Endothelial cell of umbilical vein (primary cell): ENCODE measurements at regions not wholly inside any gene's neighbourhood (a gene's known extent, or its start where the extent isn't known, plus 50 kb on each side); places are given as distances from the start of the nearest gene placed in this dataset.

ENCODE experiments used
- BruUV-seq: library from RNA; stranded (reverse); fragments of 400-500 nt; replicated peaks from 2 replicates; lab custom pipeline; 2021; lab: Mats Ljungman, UMichigan
- CTCF ChIA-PET: fragments of 300-600, 350-600 bp; sonication (Branson Sonifier 250); formaldehyde crosslinking; loops from one replicate; lab custom pipeline; 2021; ENCODE audit warnings: antibody characterized with exemption, inconsistent platforms; lab: Charles Lee
- POLR2A ChIA-PET: fragments of 300-600, 350-600 bp; sonication (Branson Sonifier 250); formaldehyde crosslinking; loops from one replicate; lab custom pipeline; 2021; ENCODE audit warnings: antibody characterized with exemption, inconsistent platforms; lab: Charles Lee
- DNase-seq: peaks from one replicate; pipeline ENCODE4 v3.0.0-alpha.2; 2011; ENCODE audit warnings: low read depth, low spot score
- FAIRE-seq: peaks from 2 replicates; lab custom pipeline; 2011; peaks lifted over from hg19 to GRCh38; lab: Jason Lieb, UNC
- H2AFZ ChIP-seq: 2 replicates; pipeline ENCODE4 v1.6.0; 2012; ENCODE audit warnings: low read depth, low read length, control low read depth, inconsistent platforms
- H3K27ac ChIP-seq: 2 replicates; pipeline ENCODE4 v1.5.1; 2011; ENCODE audit warnings: low read depth, mild to moderate bottlenecking, control low read depth, low read length, moderate library complexity; ENCODE audit not compliant: insufficient read depth
- H3K27me3 ChIP-seq, 2 experiments: 2 replicates each; pipeline versions ENCODE4 v1.6.0 to v1.6.1; 2011; ENCODE audit warnings: low read length in 2 of 2, mixed read lengths in 1 of 2; ENCODE audit not compliant: control insufficient read depth in 2 of 2, insufficient read depth in 2 of 2
- H3K36me3 ChIP-seq, 2 experiments: 2 replicates in 1 of 2; 3 replicates in 1 of 2; pipeline ENCODE4 v1.5.1; 2011; ENCODE audit warnings: low read length in 2 of 2, mild to moderate bottlenecking in 1 of 2, moderate library complexity in 1 of 2; ENCODE audit not compliant: control insufficient read depth in 2 of 2, insufficient read depth in 2 of 2; ENCODE audit errors: extremely low read depth in 1 of 2
- H3K4me1 ChIP-seq: 3 replicates; pipeline ENCODE4 v1.5.1; 2011; ENCODE audit warnings: mild to moderate bottlenecking, low read length; ENCODE audit not compliant: control insufficient read depth, insufficient read depth; ENCODE audit errors: extremely low read depth
- H3K4me2 ChIP-seq: 2 replicates; pipeline ENCODE4 v1.6.1; 2011; ENCODE audit warnings: low read length, control low read depth, mixed read lengths; ENCODE audit not compliant: insufficient read depth
- H3K4me3 ChIP-seq, 3 experiments: fragments of 200-600 bp in 1 of 3; sonication (generic), shearing (Covaris generic) in 1 of 3; replicated peaks in 1 of 3; 2 replicates each; pipeline ENCODE4 v1.5.1; 2011 to 2016; ENCODE audit warnings: control low read depth in 3 of 3, low read length in 3 of 3, mild to moderate bottlenecking in 2 of 3, inconsistent platforms in 1 of 3, low read depth in 1 of 3, moderate library complexity in 1 of 3; ENCODE audit not compliant: insufficient read depth in 1 of 3
- H3K79me2 ChIP-seq: 2 replicates; pipeline ENCODE4 v1.6.0; 2012; ENCODE audit warnings: low read length, inconsistent platforms; ENCODE audit not compliant: control insufficient read depth, insufficient read depth
- H3K9ac ChIP-seq: replicated peaks from 2 replicates; pipeline ENCODE3; 2011; ENCODE audit warnings: low read length, control low read depth; ENCODE audit not compliant: insufficient read depth; ENCODE audit errors: extremely low read depth
- H3K9me1 ChIP-seq: replicated peaks from 3 replicates; pipeline ENCODE4 v1.6.0; 2011; ENCODE audit warnings: mild to moderate bottlenecking, low read length; ENCODE audit not compliant: control insufficient read depth, insufficient read depth; ENCODE audit errors: extremely low read depth
- H3K9me3 ChIP-seq: replicated peaks from 2 replicates; pipeline ENCODE4 v1.5.1; 2012; ENCODE audit warnings: low read length, inconsistent platforms; ENCODE audit not compliant: control insufficient read depth, insufficient read depth
- H4K20me1 ChIP-seq: replicated peaks from 2 replicates; pipeline ENCODE3; 2011; ENCODE audit warnings: mild to moderate bottlenecking, low read length; ENCODE audit not compliant: control insufficient read depth, insufficient read depth; ENCODE audit errors: extremely low read depth
- EZH2 ChIP-seq: IDR thresholded peaks from 2 replicates; pipeline ENCODE4 v1.6.1; 2012; ENCODE audit warnings: borderline replicate concordance, low read depth, mild to moderate bottlenecking, moderate library complexity, low read length, inconsistent platforms; ENCODE audit not compliant: severe bottlenecking
- GATA2 ChIP-seq: IDR thresholded peaks from 2 replicates; pipeline ENCODE4 v1.7.0; 2011; ENCODE audit warnings: low read depth, mild to moderate bottlenecking, moderate library complexity, mixed read lengths, low read length; ENCODE audit not compliant: insufficient read length, insufficient read depth
- JUN ChIP-seq: IDR thresholded peaks from 2 replicates; pipeline ENCODE4 v1.6.1; 2011; ENCODE audit warnings: borderline replicate concordance, low read depth; ENCODE audit not compliant: insufficient read length, insufficient read depth
- MYC ChIP-seq: IDR thresholded peaks from one replicate; pipeline ENCODE4 v1.6.1; 2011; ENCODE audit warnings: mild to moderate bottlenecking, low read depth, low read length
- POLR2A ChIP-seq: IDR thresholded peaks from 2 replicates; pipeline ENCODE4 v1.6.1; 2012; ENCODE audit warnings: low read depth, mild to moderate bottlenecking, control low read depth, low read length
- POLR2AphosphoS5 ChIP-seq: IDR thresholded peaks from 2 replicates; pipeline ENCODE4 v1.6.1; 2012; ENCODE audit warnings: low read depth, mild to moderate bottlenecking, control low read depth, low read length, moderate library complexity; ENCODE audit not compliant: insufficient read depth
- dilution Hi-C: fragments of 300-500 bp; cut with MboI; formaldehyde crosslinking; loops from one replicate; pipeline ENCODE4 v1.15.0; 2019; ENCODE audit warnings: low sequenced_read_pairs; ENCODE audit not compliant: extremely low pct_ligation_motif_present
- intact Hi-C: fragments of 100-400 bp; cut with micrococcal nuclease; formaldehyde crosslinking; loops from one replicate; pipeline ENCODE4 v1.10.0; 2022

GRCh38 chr16:65406116-65406515 is 284.3 kb upstream of the CDH11 start:
- H3K9me3 ChIP-seq = no peaks in the 10 kb centered on the region
- no peak for FAIRE-seq
- no peak overlapping the region for H3K9ac ChIP-seq
- DNase-seq = no peak
- H3K4me2 ChIP-seq = no peak overlapping the region
- intact Hi-C loops (no loop called here), dilution Hi-C loops (no loop called here)
- no peak overlapping the region for H3K4me3 ChIP-seq
- no peaks in the 10 kb centered on the region for H3K27me3 ChIP-seq
- ChIA-PET CTCF (no interaction called here), POLR2A (no interaction called here)
- H3K27ac ChIP-seq = no peak overlapping the region
- no peaks in the 10 kb centered on the region for H3K4me1 ChIP-seq
- H3K36me3 ChIP-seq = no peaks in the 10 kb centered on the region
- BruUV-seq = no TSS peak
- H4K20me1 ChIP-seq = no peaks in the 10 kb centered on the region
- H2AFZ ChIP-seq = no peak overlapping the region
- H3K9me1 ChIP-seq = no peaks in the 10 kb centered on the region
- H3K79me2 ChIP-seq = no peaks in the 10 kb centered on the region
- TF ChIP-seq POLR2AphosphoS5 (no peak), MYC (no peak)

DNA sequence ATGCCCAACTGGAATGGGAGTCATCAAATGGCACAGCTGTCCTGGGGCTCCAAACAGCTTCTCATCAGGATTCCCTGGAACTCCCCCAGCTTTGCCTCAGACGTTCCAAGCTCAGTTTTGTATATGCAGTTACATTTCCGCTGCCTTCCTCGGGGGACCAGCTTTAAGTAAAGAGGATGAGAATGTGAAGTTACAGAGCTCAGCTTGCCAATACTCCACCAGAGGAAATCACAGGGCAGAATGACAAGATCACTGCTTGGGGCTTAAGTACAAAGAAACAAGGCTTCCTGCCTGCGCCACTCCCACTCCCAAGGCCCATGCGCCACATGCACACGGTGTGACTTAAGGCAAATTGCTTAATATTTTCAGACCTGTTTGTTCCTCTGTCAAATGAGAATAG is 272.4 kb upstream of the CDH11 start:
- dilution Hi-C loops = no loop called here

More for the DNA sequence above, 272.4 kb upstream of the CDH11 start:
- Histone ChIP-seq H3K79me2 (no peaks in the 10 kb centered on the region), H3K36me3 (no peaks in the 10 kb centered on the region), H3K4me1 (no peaks in the 10 kb centered on the region), H3K9ac (no peak overlapping the region), H4K20me1 (no peaks in the 10 kb centered on the region), H3K27ac (no peak overlapping the region), H3K4me2 (no peak overlapping the region), H3K9me3 (no peaks in the 10 kb centered on the region), H3K4me3 (no peak overlapping the region), H3K9me1 (no peaks in the 10 kb centered on the region), H3K27me3 (no peaks in the 10 kb centered on the region), H2AFZ (no peak overlapping the region)
- no peak for DNase-seq
- intact Hi-C loops = no loop called here
- no peak for FAIRE-seq
- ChIA-PET POLR2A (no interaction called here), CTCF (no interaction called here)
- no TSS peak for BruUV-seq
- TF ChIP-seq JUN (no peak), GATA2 (no peak), POLR2A (no peak), POLR2AphosphoS5 (no peak), EZH2 (no peak)
